ENCODE measurements at regions not wholly inside any gene's neighbourhood (a gene's known extent, or its start where the extent isn't known, plus 50 kb on each side); places are given as distances from the start of the nearest gene placed in this dataset.

DNA sequence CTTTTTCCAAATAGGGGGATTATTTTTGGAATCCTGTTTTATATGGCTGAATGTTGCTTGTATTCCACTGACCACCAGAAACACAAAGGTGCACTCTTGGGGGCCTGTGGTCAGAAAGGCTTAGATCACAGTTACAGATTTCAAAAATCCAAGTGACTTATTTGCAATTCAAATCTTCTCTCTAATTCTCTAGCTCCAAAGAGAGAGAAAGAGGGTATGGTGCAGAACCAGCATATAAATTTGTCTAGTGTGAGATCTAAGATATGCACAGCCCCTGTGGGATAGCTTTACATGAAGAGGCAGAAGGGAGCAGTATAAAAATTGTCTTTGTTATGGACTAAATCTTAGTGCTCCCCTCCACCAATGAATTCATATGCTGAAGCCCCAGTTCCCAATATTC, 1121.7 kb upstream of the CELF2 start:
- no peak overlapping the region for H3K4me2 ChIP-seq (ENCODE audit: control insufficient read depth, extremely low read depth, insufficient read depth, low read depth, low read length)
- no peak overlapping the region for H3K4me3 ChIP-seq (ENCODE audit: control insufficient read depth in 2 of 3, extremely low read depth in 1 of 3, insufficient read depth in 2 of 3, low read depth in 1 of 3, low read length in 3 of 3)
- H3K27me3 ChIP-seq (ENCODE audit: control insufficient read depth, extremely low read depth, insufficient read depth, low read length), result no peaks in the 10 kb centered on the region
- dilution Hi-C loops (cut with MboI; ENCODE audit: extremely low pct_ligation_motif_present, low sequenced_read_pairs), result no loop called here
- no peak for FAIRE-seq
- no peaks in the 10 kb centered on the region for H3K79me2 ChIP-seq (ENCODE audit: control insufficient read depth, insufficient read depth, low read length)
- DNase-seq (ENCODE audit: low read depth, low spot score), result no peak
- H3K9me3 ChIP-seq (ENCODE audit: control insufficient read depth, low read depth, low read length), result peaks cover 2% of the 10 kb centered on the region
- H3K4me1 ChIP-seq (ENCODE audit: control insufficient read depth, extremely low read depth, insufficient read depth, low read length), result no peaks in the 10 kb centered on the region
- H4K20me1 ChIP-seq (ENCODE audit: control insufficient read depth, extremely low read depth, insufficient read depth, low read length), result no peaks in the 10 kb centered on the region
- H3K9me1 ChIP-seq (ENCODE audit: control insufficient read depth, extremely low read depth, insufficient read depth, low read length), result no peaks in the 10 kb centered on the region
- TF ChIP-seq EZH2 (IDR thresholded peaks at IDR 0.05; ENCODE audit: low read length), result no peak
- TF ChIP-seq, protein P1, sequence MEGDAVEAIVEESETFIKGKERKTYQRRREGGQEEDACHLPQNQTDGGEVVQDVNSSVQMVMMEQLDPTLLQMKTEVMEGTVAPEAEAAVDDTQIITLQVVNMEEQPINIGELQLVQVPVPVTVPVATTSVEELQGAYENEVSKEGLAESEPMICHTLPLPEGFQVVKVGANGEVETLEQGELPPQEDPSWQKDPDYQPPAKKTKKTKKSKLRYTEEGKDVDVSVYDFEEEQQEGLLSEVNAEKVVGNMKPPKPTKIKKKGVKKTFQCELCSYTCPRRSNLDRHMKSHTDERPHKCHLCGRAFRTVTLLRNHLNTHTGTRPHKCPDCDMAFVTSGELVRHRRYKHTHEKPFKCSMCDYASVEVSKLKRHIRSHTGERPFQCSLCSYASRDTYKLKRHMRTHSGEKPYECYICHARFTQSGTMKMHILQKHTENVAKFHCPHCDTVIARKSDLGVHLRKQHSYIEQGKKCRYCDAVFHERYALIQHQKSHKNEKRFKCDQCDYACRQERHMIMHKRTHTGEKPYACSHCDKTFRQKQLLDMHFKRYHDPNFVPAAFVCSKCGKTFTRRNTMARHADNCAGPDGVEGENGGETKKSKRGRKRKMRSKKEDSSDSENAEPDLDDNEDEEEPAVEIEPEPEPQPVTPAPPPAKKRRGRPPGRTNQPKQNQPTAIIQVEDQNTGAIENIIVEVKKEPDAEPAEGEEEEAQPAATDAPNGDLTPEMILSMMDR (optimal IDR thresholded peaks at IDR 0.05 in 1 of 3, IDR thresholded peaks at IDR 0.05 in 1 of 3, conservative IDR thresholded peaks at IDR 0.05 in 1 of 3; ENCODE audit: extremely low read depth in 1 of 3, insufficient read depth in 2 of 3, low read length in 3 of 3), result no peak
- H3K9ac ChIP-seq (ENCODE audit: control insufficient read depth, extremely low read depth, insufficient read depth, low read length), result no peak overlapping the region
- no peak overlapping the region for H3K27ac ChIP-seq (ENCODE audit: control insufficient read depth, insufficient read depth, low read length)
- H3K36me3 ChIP-seq (ENCODE audit: control insufficient read depth in 2 of 2, extremely low read depth in 1 of 2, insufficient read depth in 2 of 2, low read length in 2 of 2), result no peaks in the 10 kb centered on the region
- H2AFZ ChIP-seq (ENCODE audit: control insufficient read depth, low read length), result no peak overlapping the region

DNA sequence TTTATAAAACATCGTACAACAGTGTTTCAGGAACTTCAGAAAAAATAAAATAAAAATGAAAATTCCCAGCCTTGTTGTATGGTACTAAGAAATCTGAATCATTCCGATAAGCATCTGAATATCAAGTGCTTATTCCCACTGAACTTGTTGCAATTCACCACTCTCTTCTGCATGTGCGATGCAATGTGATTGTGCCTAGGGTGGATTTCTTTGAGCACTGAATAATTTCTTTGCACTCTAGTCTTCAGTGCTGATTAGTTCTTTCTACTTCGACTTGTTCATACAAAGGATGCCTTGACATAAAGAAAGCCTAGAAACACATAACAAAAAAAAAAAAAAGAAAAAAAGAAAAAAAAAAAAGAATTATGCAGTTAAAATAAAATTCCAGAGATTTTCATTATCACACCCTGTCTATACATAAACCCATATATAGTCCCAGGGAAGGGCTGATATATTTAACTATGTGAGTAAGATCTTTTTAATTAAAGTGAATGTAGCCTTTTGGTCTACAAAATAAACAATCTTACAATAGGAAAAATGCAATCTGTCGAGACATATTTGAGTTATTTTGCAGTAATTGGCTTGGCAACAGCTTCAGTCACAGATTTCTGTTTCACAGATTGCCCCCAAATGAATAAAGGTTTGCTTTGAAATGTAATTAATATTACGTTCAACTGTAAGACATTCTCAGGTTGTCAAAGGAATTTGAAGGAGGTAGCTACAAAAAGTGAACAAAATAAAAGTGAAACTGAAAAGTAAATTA, 1118.9 kb upstream of the CELF2 start:
- Histone ChIP-seq H3K27me3 (ENCODE audit: control insufficient read depth, extremely low read depth, insufficient read depth, low read length) (no peaks in the 10 kb centered on the region), H3K36me3 (ENCODE audit: control insufficient read depth in 2 of 2, extremely low read depth in 1 of 2, insufficient read depth in 2 of 2, low read length in 2 of 2) (no peaks in the 10 kb centered on the region), H3K79me2 (ENCODE audit: control insufficient read depth, insufficient read depth, low read length) (no peaks in the 10 kb centered on the region), H3K4me3 (ENCODE audit: control insufficient read depth in 2 of 3, extremely low read depth in 1 of 3, insufficient read depth in 2 of 3, low read depth in 1 of 3, low read length in 3 of 3) (no peak overlapping the region), H3K9me1 (ENCODE audit: control insufficient read depth, extremely low read depth, insufficient read depth, low read length) (no peaks in the 10 kb centered on the region), H4K20me1 (ENCODE audit: control insufficient read depth, extremely low read depth, insufficient read depth, low read length) (no peaks in the 10 kb centered on the region), H2AFZ (ENCODE audit: control insufficient read depth, low read length) (no peak overlapping the region), H3K9ac (ENCODE audit: control insufficient read depth, extremely low read depth, insufficient read depth, low read length) (no peak overlapping the region), H3K27ac (ENCODE audit: control insufficient read depth, insufficient read depth, low read length) (no peak overlapping the region), H3K4me1 (ENCODE audit: control insufficient read depth, extremely low read depth, insufficient read depth, low read length) (no peaks in the 10 kb centered on the region), H3K4me2 (ENCODE audit: control insufficient read depth, extremely low read depth, insufficient read depth, low read depth, low read length) (no peak overlapping the region), H3K9me3 (ENCODE audit: control insufficient read depth, low read depth, low read length) (peaks cover 2% of the 10 kb centered on the region)
- TF ChIP-seq, protein P1 (optimal IDR thresholded peaks at IDR 0.05 in 1 of 3, IDR thresholded peaks at IDR 0.05 in 1 of 3, conservative IDR thresholded peaks at IDR 0.05 in 1 of 3; ENCODE audit: extremely low read depth in 1 of 3, insufficient read depth in 2 of 3, low read length in 3 of 3), result no peak
- no peak for TF ChIP-seq EZH2 (IDR thresholded peaks at IDR 0.05; ENCODE audit: low read length)
- DNase-seq (ENCODE audit: low read depth, low spot score), result no peak
- FAIRE-seq, result no peak
- dilution Hi-C loops (cut with MboI; ENCODE audit: extremely low pct_ligation_motif_present, low sequenced_read_pairs), result no loop called here
